ENCODE measurements at regions not wholly inside any gene's neighbourhood (a gene's known extent, or its start where the extent isn't known, plus 50 kb on each side); places are given as distances from the start of the nearest gene placed in this dataset.
"Not testable (repeated sequence)": the region's sequence is repeated elsewhere in the genome, so short reads cannot be mapped to it uniquely, and the experiment has no call there.

DNA sequence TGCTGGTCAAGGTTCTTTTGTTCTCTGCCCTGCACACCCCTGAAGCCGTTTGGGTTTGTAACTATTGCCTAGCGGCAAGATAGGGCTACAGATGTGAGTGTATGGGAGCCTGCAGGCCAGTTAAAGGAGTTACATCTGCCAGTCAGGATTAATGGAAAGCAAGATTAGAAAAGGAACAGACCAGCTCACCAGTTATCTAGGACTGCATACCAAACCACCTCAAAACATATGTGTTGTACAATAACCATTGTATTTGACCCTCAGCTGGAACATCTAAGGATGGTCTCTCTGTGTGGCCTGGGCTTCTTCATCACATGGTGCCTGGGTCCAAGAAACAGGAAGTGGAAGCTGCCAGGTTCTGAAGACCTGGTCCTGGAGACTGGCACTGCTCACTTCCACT is 52.5 kb upstream of the FBXO28 start:
- DNase-seq (ENCODE audit: low read depth), result no peak

DNA sequence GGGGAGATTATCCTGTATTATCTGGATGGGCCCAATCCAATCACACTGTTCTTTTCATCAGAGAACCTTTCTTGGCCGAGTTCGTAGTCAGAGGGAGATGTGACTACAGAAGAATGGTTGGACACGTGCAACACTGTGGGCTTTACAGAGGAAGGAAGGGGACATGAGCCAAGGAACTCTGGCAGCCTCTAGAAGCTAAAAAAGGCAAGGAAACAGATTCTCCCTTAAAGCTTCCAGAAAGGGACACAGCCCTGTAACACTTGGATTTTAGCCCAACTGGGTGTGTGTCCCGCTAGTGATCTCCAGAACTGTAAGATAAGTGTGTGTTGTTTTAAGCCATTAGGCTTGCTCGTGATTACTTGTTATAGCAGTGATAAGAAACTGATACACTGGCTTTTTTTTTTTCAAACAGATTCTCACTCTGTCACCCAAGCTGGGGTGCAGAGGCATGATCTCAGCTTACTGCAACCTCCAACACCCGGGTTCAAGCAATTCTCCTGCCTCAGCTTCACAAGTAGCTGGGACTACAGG is 53.9 kb upstream of the FBXO28 start:
- no peak for DNase-seq (ENCODE audit: low read depth)

DNA sequence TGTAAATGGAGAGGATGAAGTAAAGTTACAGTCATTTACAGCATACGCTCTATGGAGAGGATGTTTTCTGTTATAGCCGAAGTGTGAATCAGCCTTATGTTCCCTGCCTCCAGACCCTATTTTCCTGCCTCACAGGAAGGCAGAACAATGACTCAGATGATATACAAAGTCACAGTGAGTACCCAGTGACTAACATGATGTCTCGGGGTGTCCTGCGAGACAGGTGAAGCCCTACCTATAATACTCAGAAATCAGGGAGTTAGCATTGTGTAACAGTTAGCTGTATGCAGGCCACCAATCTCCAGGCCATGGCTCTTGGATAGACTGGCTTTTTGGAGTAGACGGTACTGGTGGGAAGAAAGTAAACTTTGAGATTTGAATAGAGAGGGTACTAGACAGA is 55.6 kb upstream of the FBXO28 start:
- no peak for DNase-seq (ENCODE audit: low read depth)

DNA sequence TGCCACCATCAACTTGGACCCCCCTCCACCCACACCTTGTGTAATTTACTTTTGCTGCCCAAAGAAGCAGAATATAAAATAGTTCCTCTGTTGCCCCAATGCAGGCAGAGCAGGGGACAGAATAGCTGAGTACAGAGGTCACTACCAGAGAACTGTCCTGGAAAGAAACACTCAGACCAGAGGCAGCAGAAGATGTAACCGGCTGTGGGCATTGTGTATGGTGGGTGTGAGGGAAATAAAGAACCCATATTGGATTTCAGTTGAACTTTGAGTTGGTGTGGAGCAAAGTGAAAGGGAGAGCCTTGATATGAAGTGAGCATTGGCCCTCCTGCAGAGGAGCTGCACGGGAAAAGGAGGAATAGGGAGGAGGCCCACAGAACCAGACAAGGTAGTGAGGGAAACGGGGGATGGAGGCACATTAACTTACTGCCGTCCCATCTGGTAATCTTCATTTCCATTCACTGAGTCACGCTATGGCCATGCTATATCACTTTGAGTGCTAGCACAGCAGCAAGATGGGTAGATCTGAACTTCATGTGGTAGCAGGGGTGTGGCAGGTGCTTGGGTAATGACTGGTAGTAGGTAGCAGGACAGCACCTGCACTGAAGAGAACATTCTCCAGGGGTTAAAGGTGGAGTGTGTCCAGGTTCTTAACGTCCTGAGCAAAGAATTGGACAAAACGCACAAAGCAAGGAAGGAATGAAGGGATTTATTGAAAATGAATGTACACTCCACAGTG is 56.3 kb upstream of the FBXO28 start:
- no peak for DNase-seq (ENCODE audit: low read depth)

DNA sequence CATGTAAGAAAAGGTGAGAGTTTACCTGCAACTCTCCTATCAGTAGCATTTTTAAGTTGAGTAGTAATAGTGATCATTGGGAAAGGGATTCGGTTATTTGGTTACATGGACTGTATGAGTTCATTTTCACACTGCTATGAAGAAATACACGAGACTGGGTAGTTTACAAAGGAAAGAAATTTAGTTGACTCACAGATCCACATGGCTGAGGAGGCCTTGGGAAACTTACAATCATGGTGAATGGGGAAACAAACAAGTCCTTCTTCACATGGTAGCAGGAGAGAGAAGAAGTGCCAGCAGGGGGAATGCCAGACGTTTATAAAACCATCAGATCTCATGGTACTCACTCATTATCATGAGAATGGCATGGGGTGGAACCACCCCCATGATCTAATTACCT is 59.3 kb upstream of the FBXO28 start:
- DNase-seq (ENCODE audit: low read depth), result no peak

DNA sequence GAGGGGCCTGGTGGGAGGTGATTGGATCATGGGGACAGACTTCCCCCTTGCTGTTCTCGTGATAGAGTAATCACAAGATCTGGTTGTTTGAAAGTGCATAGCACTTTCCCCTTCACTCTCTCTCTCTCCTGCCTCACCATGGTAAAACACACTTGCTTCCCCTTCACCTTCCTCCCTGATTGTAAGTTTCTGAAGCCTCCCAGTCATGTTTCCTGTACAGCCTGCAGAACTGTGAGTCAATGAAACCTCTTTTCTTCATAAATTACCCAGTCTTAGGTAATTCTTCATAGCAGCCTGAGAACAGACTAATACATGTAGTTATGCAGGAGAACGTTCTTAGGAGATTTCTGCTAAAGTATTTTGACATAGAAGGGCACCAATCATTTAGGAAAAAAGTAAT is 59.9 kb upstream of the FBXO28 start:
- no peak for DNase-seq (ENCODE audit: low read depth)

DNA sequence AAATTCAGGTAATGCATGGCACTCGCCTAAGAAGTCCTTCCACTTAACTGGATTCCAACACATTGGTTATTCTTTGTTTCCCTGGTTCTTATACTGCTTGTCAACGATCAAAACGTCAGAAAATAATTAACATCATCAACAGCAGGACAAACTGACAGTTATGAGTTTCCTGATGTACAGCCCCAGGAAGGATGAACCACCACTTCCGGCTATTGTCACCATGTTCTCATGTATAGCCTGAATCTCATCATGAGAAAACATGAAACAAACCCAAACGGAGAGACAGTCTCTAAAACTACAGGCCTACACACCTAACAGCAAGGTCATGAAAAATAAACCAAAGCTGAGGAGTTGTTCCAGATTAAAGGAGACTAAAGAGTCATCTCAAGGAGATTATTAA is 60.5 kb upstream of the FBXO28 start:
- DNase-seq (ENCODE audit: low read depth), result no peak

DNA sequence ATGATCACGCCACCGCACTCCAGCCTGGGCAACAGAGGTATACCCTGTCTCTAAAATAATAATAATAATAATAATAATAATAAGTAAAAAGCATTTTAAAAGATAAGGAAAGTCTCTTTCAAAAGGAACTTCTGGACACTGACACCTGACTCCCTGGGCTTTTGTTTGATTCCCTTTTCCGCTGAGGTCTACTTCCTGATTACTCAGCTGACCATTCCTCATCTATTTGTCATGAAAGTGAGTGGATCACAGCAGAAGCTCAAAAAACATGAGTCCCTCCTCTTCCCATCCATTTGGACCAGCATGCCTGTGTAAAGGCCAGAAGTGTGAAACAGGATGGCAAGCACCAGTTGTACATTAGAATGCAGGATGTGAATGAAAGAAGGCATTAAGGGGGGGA is 61.1 kb upstream of the FBXO28 start:
- DNase-seq (ENCODE audit: low read depth), result no peak

DNA sequence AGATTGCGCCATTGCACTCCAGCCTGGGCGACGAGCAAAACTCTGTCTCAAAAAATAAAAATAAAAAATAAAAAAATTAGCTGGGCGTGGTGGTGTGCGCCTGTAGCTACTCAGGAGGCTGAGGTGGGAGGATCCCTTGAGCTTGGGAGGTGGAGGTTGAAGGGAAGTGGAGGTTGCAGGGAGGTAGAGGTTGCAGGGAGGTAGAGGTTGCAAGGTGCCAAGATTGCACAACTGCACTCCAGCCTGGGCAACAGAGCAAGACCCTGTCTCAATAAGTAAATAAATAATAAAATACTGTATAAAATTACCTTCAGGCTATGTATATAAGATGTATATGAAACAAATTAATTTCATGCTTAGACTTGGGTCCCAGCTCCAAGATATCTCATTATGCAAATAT is 62.1 kb upstream of the FBXO28 start:
- not testable (repeated sequence) for DNase-seq (ENCODE audit: low read depth)

DNA sequence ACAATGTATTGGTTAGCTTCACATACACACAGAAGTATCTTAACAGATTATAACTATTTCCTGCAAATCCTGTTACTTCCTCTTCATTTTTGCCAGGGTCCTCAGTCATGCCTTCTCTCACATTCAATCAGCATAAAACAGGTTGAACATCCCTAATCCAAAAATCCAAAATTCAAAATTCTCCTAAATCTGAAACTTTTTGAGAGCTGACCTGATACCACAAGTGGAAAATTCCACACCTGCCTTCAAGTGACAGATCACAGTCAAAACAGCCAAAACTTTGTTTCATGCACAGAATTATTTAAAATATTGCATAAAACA is 62.9 kb upstream of the FBXO28 start:
- DNase-seq (ENCODE audit: low read depth), result no peak

DNA sequence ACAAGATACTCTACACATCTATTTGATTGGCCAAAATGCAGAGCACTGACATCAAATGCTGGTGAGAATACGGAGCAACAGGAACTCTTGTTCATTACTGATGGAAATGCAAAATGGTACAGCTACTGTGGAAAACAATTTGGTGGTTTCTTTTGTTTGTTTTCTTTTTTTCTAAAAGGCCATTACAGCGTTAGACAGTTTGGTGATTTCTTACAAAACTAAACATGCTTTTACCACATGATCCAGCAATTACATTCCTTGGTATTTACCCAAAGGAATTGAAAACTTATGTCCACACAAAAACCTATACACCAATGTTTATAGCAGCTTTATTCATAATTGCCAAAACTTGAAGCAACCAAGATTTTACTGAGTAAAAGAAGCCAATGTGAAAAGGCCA is 66.4 kb upstream of the FBXO28 start:
- no peak for DNase-seq (ENCODE audit: low read depth)

DNA sequence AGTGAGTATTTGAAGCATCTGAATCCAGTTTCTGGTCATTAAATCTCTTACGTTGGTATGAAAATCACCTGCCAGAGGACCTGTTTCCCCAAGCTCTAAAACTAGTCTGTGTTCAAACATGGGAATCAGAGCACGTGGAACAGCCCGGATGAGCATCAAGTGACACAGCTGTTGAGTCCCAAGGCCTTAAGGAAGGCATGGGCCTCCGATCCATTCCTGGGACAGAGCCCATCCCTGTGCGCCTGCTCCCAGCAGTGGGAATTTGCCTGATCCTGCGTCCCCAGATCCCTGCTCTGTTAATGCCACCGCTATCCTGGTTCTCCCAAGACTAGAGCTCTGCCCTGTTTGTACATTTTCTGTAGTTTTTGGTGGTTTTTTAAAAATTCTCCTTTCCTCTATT is 68.4 kb upstream of the FBXO28 start:
- no peak for DNase-seq (ENCODE audit: low read depth)

DNA sequence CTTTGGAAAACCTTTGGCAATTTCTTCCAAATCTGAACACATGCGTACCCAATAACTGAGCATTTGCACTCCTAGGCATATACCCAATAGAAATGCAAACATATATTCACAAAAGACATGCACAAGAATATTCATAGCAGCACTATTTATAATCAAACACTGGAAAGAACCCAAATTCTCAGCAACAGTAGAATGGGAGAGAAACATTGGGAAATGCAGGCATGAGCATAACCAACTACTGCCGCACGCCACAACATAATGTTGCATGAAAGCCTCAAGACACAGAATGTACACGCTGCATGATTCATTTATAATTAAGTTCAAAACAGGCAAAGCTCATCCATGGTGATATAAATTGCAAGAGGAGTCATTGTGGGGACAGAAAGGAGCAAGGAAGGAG is 69.5 kb upstream of the FBXO28 start:
- DNase-seq (ENCODE audit: low read depth), result no peak

DNA sequence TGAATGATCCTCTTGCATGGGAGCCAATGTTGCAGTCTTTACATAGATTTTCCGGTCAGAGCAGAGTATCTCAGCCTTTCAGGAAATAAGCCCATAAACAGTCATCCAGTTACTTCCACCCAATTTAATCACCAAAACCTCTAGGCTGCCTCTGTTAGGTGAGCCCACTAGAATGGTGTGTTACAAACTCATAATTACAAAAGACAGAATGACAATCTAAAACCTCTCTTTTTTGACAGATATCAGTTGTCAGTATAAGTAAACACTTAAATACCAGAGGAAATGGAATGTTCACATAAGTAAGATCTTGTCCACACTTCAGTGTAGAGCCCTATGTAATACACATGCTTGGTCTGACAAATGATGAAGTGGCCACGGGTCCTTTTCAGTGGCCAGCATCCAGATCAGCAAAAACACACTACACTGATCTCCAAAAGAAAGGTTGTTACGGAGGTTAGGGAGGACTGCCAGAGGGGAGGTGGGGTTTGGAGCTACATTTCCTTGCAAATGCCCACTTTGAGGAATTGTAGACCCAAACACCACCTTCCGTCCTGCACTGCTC is 71.3 kb upstream of the FBXO28 start:
- DNase-seq (ENCODE audit: low read depth), result no peak

DNA sequence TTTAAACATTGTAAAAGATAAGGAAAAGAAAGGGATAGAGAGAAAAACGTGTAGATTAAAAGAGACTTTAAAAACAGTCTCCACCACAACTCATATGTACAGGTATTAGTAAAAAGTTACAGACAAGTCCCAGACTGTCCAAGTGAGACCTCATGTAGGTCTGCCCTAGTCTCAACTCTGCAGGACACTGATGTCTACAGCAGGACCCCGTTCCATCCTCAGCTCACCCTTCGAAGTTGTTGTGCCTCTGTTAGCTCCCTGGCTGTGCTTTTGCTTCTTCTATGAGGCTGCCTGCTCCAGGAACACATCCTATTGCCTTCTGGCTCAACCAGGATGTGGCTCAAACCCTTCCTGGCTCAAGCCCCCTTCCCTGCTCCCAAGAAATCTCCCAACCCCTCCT is 72.9 kb upstream of the FBXO28 start:
- DNase-seq (ENCODE audit: low read depth), result no peak

DNA sequence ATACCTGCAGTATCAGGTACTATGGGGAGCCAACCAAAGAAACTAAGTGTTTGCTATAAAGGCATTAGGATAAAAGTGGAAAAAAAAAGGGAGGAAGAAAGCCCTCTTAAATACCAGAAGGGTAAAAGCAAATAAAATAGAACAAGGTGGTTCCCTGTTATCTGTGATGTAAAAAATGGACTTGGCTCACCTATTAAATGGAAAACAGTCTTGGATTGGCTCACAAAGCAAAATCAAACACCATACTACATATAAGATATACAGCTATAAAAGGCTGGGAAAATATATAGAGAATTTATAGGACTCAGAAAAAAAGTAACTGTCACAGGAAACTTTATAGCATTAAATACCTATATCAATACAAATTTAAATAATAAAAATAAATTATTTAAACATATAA is 73.5 kb upstream of the FBXO28 start:
- DNase-seq (ENCODE audit: low read depth), result not testable (repeated sequence)

DNA sequence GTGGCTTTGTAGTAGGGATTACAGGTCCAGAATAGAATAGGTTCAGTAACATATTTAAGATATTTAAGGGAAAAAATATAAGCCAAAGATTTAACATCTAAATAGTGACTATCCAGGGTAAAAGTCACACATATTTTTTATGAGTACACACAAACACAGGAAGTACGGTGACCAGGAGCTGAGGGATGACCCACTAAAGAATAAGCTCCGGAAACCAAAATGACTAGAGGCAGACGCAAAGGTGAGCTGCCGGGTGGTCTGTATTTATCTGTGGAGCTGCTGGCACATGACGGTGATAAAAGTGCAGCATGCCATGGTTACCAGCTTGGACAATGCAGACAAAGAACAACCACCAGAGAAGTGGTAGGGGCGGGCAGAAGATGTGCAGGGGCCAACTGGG is 73.9 kb upstream of the FBXO28 start:
- not testable (repeated sequence) for DNase-seq (ENCODE audit: low read depth)

DNA sequence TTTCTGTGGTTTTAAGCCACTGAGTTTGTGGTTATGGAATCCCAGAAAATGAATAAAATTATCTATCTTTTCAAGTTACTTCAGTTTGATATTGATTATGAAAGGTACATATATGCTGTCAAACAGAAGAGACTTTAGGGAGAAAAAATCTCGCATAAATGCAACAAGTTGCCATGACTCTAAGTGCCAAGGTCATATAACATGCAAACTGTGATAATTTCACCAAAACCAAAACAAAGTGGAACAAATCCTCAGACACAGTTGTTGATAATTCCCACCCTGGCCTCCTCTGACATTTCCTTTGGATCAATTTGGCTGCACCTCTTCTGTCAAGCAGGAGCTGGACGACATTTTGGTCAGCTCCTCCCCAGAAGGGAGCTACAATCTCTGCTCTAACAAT is 75.1 kb upstream of the FBXO28 start:
- not testable (repeated sequence) for DNase-seq (ENCODE audit: low read depth)

DNA sequence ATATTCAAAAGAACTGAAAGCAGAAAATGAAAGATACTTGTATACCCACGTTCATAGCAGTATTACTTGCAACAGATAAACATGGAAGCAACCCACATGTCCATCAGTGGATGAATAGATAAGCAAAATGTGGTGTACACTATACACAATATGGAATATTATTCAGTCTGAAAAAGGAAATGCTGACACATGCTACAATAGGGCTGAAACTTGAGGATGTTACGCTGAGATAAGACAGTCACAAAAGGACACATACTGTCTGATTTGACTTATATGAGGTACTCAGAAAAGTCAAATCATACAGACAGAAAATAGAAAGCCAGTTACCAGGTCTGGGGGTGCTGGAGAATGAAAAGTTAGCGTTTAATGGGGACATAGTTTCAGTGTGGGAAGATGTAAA is 76.5 kb upstream of the FBXO28 start:
- not testable (repeated sequence) for DNase-seq (ENCODE audit: low read depth)

DNA sequence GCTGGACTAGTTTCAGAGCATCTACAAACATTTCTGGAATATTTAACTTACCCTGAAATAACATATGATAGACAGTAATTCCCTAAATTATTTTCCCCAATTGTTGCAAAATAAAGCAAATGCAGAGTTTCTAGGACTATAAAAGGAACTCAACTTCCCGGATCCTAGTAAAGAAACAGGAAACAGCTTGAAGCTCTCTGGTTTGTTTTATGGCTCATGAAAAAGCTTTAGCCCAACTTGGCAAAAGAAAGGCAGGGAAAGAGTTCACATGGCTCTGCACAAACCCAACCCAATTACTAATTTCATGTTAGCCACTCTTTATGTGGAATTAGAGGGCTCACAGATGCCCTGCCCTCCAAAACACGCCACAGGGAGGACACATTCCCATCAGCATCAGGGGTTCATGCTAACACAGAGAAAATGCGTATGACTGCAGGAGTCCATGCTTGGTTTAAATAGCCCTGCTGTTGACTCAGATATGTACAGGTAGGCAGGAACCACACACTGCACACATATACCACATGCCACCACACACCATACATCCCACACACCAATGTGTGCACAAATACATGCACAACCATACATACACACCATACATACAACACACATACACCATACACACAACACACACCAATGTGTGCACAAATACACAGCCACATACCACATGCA is 81.2 kb upstream of the FBXO28 start:
- not testable (repeated sequence) for DNase-seq (ENCODE audit: low read depth)

DNA sequence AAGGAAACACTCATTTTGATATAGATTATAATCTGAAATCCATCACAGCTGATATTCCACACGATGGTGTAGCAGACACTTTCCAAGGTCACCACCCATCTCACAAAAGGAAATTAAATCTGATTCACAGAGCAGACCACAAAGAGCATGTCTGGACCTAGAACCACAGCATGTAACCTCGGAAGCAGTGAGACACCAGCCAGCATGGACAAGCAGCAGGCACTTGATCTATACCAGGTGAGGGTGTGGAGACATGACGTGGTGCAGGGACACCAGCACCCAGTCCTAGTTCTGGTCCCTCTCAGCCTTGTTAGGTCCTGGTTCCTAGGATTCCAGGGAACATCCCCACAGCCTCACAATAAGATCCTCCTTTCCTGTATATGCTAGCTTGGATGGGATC is 81.9 kb upstream of the FBXO28 start:
- DNase-seq (ENCODE audit: low read depth), result not testable (repeated sequence)

DNA sequence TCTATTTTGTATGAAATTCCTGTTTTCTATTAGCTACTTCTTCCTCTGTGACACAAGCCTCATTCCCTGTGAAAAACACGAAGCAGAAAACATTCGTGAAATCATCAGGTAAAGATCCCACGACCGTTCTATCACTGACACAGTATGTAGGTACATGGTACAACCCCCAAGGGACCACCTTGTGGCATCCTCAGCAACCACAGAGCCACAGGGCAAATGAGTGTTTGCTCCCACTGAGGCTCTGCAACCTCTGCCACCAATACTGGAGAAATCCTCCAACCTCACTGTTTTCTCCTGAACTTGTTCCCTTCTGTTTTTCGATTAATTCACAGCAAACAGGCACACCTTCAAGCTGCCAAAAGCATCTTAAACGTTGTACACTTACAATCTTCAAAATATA is 83.7 kb upstream of the FBXO28 start:
- not testable (repeated sequence) for DNase-seq (ENCODE audit: low read depth)

DNA sequence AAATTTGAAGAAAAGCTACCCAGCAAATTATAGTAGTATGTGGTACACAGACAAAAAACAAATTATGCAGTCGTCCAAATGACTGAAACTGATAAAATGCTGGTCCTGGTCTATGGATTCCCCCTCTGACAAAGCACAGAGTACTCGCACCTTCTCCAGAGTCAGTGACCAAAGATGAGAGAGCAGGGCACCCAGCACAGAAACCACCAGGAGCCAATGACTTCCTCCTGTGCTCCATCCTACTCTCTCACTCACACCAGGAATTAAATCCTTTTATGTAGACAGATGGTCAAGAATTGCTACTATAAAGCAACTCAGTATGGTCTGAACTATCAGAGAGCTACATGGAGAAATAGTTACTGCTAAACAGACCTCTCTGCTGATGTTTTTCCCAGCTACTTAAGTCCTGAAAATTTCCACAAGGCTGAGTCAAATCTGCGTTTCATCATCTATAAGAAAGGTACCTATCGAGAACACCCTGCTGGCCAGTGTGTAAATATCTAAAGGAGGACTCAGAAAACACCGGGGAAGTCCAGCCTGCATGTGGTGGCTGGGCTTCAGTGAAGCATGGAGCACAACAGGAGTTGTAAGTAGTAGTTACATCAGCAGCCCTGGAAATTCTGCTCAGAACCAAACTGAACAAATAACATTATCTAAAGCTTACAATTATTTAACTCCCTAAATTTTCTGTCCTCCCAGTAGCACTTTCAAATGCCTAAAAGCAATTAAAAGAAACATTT is 84.5 kb upstream of the FBXO28 start:
- DNase-seq (ENCODE audit: low read depth), result not testable (repeated sequence)

Measured in activated T-cell treated with anti-CD3 and anti-CD28 coated beads for 48 hours (primary cell).